Amniotic epithelial cell (primary cell): ENCODE measurements at regions not wholly inside any gene's neighbourhood (a gene's known extent, or its start where the extent isn't known, plus 50 kb on each side); places are given as distances from the start of the nearest gene placed in this dataset.
"Not testable (repeated sequence)": the region's sequence is repeated elsewhere in the genome, so short reads cannot be mapped to it uniquely, and the experiment has no call there.

Experiments used
- DNase-seq: peaks from one replicate; pipeline ENCODE4 v3.0.0-alpha.2; 2010; ENCODE audit warnings: low read depth

DNA sequence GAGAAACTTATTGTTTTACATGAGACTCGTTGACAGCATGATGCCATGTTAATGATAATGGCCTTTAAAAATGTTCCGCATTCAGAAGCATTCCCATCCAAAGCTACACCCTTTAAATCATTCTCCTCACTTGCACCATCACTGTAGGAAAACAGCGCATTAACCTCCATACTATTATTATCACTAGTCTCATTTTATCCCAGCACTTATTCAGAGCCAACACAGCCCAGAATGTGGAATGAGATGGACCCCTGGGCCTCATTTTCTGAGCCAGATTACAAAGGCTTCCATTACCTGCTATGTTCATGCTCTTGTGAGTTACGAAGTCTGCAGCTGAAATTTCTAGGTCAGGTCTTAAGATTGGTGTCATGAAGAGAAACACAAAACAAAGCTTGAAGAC, 159.4 kb downstream of the HS3ST3A1 start:
- no peak for DNase-seq

DNA sequence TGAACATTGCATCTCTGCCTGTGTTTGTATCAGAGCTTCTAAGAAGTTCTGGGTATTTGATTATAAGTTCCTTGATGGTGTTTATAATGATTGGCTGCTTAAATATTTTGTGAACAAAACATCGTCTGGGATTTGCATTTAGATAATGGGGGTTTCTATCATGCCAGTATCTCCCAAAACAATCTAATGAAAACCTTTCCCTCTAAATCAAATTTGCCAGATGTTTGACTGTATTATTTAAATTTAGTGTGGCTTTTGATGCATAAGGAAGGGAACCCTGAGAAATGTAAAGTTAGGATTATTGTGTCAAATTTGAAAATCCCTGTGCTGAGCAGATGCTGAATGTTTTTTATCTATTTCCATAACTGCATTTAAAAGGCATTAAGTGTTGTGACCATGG, 159.9 kb downstream of the HS3ST3A1 start:
- no peak for DNase-seq

GRCh38 chr17:13437966-13438779, 163.6 kb downstream of the HS3ST3A1 start:
- DNase-seq: peak; percentile 40

DNA sequence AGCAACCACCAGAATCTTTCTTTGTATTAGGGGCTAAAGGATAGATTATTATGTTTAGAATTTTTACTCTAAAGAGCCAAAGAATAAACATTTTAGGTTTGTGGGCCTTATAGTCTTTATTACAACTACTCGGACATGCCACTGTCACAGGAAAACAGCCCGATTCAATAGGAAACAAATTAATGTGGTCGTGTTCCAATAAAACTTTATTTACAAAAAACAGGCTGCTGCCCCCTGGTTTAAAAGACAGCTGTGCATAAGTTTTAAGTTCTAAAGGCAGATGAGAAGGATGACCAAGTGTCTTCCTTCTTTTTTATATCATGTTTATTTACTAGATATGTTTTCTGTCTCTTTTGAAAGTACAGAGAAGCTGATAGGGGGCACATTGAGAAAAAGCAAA, 166.5 kb downstream of the HS3ST3A1 start:
- no peak for DNase-seq

- DNase-seq: peak; percentile 94
Measured at GRCh38 chr17:13429201-13429600, 172.5 kb downstream of the HS3ST3A1 start.

GRCh38 chr17:13428611-13429042, 173.1 kb downstream of the HS3ST3A1 start:
- DNase-seq: no peak

DNA sequence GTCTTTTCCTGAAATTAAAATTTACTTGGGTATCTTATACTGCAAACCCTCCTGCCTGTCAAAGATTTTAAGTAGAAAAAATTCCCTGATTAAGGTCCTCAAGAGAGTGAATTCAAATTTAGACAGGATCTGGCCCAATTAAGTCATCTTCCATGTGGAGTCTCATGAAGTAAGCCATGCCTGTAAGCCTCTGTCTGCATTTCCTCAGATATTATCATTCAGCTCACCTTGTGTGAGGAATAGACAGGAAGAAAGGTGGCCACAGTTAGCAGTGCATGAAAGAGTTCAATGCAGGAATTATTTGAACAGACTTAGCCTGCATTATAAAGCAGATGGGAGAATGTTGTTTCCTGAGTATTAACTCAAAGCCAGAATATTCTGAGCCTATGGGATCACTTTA, 174.7 kb downstream of the HS3ST3A1 start:
- no peak for DNase-seq

- no peak for DNase-seq
Measured at GRCh38 chr17:13425390-13425789, 176.3 kb downstream of the HS3ST3A1 start.

DNA sequence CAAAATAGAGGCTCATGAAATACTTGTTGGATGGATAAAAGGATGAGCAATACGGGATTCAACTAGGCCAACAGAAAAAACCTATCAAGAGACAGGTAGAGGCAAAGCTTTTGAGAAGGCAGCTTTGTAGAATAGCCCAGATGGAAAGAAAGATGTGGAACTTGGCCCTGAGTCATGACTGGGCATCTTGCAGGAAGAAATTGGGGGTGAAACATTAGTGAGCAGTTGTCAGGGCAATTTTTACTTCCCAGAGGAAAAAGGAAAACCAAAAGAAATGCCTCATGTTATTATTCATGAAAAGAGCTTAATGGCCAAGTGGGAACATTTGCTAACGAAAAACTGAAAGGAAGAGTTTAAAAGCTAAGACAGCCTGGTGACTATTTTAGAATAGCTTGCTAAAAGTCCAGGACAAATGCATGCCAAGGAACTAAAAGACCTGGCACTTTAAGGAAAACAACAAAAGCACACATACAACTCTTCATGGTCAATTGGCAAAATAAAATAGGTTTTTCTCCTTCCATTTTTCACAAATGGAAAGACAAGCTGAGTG, 180.1 kb downstream of the HS3ST3A1 start:
- DNase-seq: no peak

GRCh38 chr17:13420878-13421277, 180.9 kb downstream of the HS3ST3A1 start:
- peak; percentile 90 for DNase-seq

- no peak for DNase-seq
Measured at GRCh38 chr17:13420418-13420826, 181.3 kb downstream of the HS3ST3A1 start.

- no peak for DNase-seq
Measured at GRCh38 chr17:13419676-13420075, 182.1 kb downstream of the HS3ST3A1 start.

DNA sequence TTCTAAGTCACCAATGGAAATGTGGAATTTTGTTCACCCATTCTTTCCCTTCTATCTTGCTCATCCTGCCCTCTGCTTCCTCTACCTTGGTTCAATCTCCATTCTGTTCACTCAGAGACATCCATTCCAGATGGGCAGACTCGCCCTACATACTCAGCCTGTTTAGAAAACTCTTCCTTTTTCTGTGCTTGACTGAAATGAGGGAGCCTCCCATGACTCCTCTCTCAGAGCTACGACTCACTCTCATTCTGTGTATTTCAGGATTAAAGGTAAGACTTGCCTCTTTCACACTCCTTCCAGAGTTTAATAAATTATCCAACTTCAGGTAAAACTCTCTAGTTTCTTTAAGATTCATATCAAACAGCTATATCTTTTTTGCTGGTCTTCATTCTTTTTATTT, 182.8 kb downstream of the HS3ST3A1 start:
- DNase-seq: no peak

- no peak for DNase-seq
Measured at GRCh38 chr17:13417381-13417950, 184.3 kb downstream of the HS3ST3A1 start.

DNA sequence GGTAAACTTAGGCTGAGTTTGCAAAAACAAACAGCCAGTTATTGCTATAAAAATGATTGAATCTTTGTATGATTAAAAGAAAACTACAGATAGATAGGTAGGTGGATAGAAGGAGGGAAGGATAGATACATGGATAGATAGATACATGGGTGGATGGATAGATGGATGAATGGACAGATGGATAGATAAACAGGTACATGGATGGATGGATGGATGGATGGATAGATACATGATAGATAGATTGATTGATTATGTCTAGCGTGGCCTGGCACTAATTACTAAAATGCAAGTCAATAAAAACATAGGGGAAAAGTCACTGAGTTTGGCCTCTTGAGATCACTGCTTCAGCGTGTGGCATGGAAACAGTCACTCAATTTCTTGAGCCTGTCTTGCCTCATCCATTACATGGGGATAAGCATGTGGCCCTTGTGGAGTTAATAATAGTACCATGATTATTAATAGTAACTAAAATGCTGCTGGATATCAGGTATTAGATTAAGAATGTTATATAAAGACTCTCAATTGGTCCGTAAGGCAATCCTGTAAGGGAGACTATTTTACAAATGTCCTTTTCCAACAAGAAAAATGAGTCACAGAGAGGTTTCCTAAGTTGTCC, 184.9 kb downstream of the HS3ST3A1 start:
- no peak for DNase-seq

GRCh38 chr17:13415871-13416416, 185.8 kb downstream of the HS3ST3A1 start:
- DNase-seq: peak; percentile 72

DNA sequence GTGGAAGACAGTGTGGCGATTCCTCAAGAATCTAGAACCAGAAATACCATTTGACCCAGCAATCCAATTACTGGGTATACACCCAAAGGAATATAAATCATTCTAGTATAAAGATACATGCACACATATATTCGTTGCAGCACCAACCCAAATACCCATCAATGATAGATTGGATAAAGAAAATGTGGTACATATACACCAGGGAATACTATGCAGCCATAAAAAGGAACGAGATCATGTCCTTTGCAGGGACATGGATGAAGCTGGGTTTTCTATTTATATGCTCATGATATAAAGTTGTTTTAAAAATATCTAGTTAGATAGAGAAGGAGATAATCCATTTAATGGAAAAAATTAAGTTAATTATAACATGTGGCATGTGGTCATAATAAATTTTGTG, 186.5 kb downstream of the HS3ST3A1 start:
- not testable (repeated sequence) for DNase-seq

DNA sequence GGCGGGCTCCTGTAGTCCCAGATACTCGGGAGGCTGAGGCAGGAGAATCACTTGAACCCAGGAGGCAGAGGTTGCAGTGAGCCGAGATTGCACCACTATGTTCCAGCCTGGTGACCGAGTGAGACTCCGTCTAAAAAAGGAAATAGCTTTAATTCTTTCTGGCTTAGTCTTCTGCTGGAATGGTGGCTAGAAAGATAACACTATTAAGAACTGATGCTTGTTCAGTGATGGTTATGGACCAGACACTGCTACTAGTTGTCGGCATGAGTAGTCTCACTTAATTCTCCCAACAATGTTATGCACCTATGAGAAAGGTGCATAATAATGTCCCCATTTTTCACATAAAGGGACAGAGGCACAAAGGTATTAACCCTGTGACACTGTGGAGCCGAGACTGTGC, 188.7 kb downstream of the HS3ST3A1 start:
- peak; percentile 68 for DNase-seq

GRCh38 chr17:13410874-13411273, 190.9 kb downstream of the HS3ST3A1 start:
- DNase-seq: peak; percentile 76

GRCh38 chr17:13410214-13410613, 191.5 kb downstream of the HS3ST3A1 start:
- no peak for DNase-seq

DNA sequence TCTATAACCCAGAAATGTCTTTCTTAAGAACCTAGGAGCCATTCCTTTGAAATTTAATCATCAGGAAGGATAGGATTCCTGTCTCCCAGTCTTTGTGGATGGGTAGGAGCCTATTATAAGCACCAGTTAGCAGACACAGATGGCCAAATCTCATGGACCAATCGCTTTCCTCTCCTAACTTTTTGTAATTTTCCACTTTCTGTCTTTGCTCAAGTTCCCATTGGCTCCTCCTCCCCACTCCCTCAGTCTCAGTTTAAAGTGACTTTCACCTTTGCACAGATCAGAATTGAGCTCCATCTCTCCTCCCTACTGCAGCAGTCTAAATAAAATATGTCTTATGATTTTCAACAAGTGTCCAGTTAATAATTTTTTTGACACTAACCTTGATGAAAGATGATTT, 192.3 kb downstream of the HS3ST3A1 start:
- DNase-seq: no peak

DNA sequence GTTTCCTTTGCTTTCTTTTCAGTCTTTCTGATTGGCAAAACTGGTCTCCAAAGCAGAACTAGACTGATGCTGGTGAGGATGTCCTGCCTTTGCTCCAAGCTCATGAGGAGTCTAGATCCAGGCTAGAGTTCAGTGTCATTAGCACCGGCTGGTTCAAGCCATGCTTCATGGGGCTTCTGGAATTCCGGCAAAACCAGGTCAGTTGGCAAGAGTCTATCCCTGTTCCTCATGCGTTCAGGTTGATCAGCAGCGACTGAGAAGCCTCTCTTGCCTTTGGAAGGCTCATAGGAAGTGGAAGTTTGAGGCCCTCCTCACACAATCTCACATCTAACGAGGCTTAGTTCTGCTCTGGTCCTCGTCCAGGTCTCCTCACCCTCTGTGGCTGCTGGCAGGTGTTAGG, 194.3 kb downstream of the HS3ST3A1 start:
- no peak for DNase-seq

DNA sequence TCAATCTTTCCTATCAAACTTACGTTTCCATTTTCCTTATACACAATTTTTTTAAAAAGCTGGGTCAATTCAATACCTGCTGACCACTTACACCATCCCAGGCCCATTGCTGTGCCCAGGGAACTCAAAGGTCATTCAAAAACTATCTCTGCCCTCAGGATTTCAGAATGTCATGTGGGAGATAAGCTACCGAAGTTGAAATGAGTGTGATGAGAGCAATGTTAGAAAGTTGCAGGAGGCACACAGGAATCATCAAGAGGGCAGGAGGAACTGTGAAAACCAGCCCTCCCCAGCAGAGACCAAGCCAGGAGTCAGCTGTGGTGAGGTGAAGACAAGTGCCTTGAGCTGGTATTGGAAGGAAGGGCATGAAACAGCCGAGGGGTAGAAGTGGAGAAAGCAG, 195.9 kb downstream of the HS3ST3A1 start:
- no peak for DNase-seq
